ENCODE measurements at regions not wholly inside any gene's neighbourhood (a gene's known extent, or its start where the extent isn't known, plus 50 kb on each side); places are given as distances from the start of the nearest gene placed in this dataset.

DNA sequence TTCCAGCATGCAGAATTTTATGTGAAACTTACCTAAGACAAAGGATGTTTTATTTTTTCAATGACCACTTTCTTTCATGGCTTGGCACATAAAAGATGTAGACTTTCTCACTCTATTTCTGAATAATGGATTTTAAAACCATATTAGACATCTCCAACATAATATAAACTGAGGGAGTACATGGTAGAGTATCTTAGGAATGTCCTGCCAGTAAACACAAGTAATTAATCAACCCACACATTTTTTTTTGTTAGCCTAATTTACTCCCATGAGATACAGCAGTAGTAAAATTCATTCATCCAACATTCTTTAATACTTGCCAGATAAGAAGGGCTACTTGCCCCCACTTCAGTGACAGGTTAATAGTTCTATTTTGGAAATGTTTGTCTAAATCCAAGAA lies 235.4 kb upstream of the ADAMTS5 start:
- TF ChIP-seq POLR2A (IDR thresholded peaks at IDR 0.05; ENCODE audit: low read length) (no peak), GATA1 (IDR thresholded peaks at IDR 0.05; ENCODE audit: low read depth, low read length) (no peak)
